SK-N-SH treated with all-trans-retinoic acid at 6 μM for 48 hours (cell line): ENCODE measurements at regions not wholly inside any gene's neighbourhood (a gene's known extent, or its start where the extent isn't known, plus 50 kb on each side); places are given as distances from the start of the nearest gene placed in this dataset.

ENCODE experiments used
- ATAC-seq: fragments of 200-7000 bp; cut with Tn5 transposase; 3 replicates; pipeline ENCODE4 v1.9.1; 2020; ENCODE audit warnings: mild to moderate bottlenecking, moderate library complexity
- BACH2 ChIP-seq: fragments of 250-450 bp; sonication (Bioruptor Pico); IDR thresholded peaks from 2 replicates; pipeline ENCODE4 v1.9.0; 2021; ENCODE audit warnings: mild to moderate bottlenecking, borderline replicate concordance
- CSDC2 ChIP-seq: fragments of 250-450 bp; sonication (Bioruptor Pico); IDR thresholded peaks from 2 replicates; pipeline ENCODE4 v1.5.0; 2020; ENCODE audit warnings: mild to moderate bottlenecking, moderate library complexity
- ESRRG ChIP-seq: fragments of 250-450 bp; sonication (Bioruptor Pico); IDR thresholded peaks from 2 replicates; pipeline ENCODE4 v1.6.1; 2021; ENCODE audit warnings: mild to moderate bottlenecking
- GLIS3 ChIP-seq: fragments of 250-450 bp; sonication (Bioruptor Pico); IDR thresholded peaks from 2 replicates; pipeline ENCODE4 v1.5.0; 2020; ENCODE audit warnings: mild to moderate bottlenecking, moderate library complexity
- OSR1 ChIP-seq: fragments of 250-450 bp; sonication (Bioruptor Pico); IDR thresholded peaks from 2 replicates; pipeline ENCODE4 v1.8.0; 2022; ENCODE audit warnings: moderate library complexity, mild to moderate bottlenecking, inconsistent platforms
- PATZ1 ChIP-seq: fragments of 250-450 bp; sonication (Bioruptor Pico); IDR thresholded peaks from 2 replicates; pipeline ENCODE4 v1.8.0; 2020; ENCODE audit warnings: mild to moderate bottlenecking, moderate library complexity, borderline replicate concordance
- SNAI2 ChIP-seq: fragments of 250-450 bp; sonication (Bioruptor Pico); IDR thresholded peaks from 2 replicates; pipeline ENCODE4 v1.5.0; 2020; ENCODE audit warnings: mild to moderate bottlenecking, moderate library complexity
- TSHZ2 ChIP-seq: fragments of 250-450 bp; sonication (Bioruptor Pico); IDR thresholded peaks from 2 replicates; pipeline ENCODE4 v1.5.0; 2020; ENCODE audit warnings: mild to moderate bottlenecking, moderate library complexity
- ZC3H10 ChIP-seq: fragments of 250-450 bp; sonication (Bioruptor Pico); IDR thresholded peaks from 2 replicates; pipeline ENCODE4 v1.5.1; 2021; ENCODE audit warnings: mild to moderate bottlenecking, moderate library complexity
- ZFP3 ChIP-seq: fragments of 250-450 bp; sonication (Bioruptor Pico); IDR thresholded peaks from 2 replicates; pipeline ENCODE4 v1.5.0; 2020; ENCODE audit warnings: mild to moderate bottlenecking, moderate library complexity
- ZFP30 ChIP-seq: fragments of 450-650 bp; formaldehyde crosslinking; IDR thresholded peaks from 2 replicates; pipeline ENCODE4 v1.5.0; 2022; ENCODE audit warnings: mild to moderate bottlenecking, moderate library complexity
- ZNF70 ChIP-seq: fragments of 450-650 bp; formaldehyde crosslinking; IDR thresholded peaks from 2 replicates; pipeline ENCODE4 v1.5.0; 2020; ENCODE audit warnings: mild to moderate bottlenecking, moderate library complexity
- ZNF8 ChIP-seq: fragments of 450-650 bp; formaldehyde crosslinking; IDR thresholded peaks from 2 replicates; pipeline ENCODE4 v1.5.0; 2020; ENCODE audit warnings: mild to moderate bottlenecking, moderate library complexity
- TF ChIP-seq, protein P1 (sequence below): fragments of 250-450 bp; sonication (Bioruptor Pico); IDR thresholded peaks from 2 replicates; pipeline ENCODE4 v1.5.1; 2020; ENCODE audit warnings: low read depth, mild to moderate bottlenecking, moderate library complexity
- TF ChIP-seq, protein P2 (sequence below): fragments of 250-450 bp; sonication (Bioruptor Pico); IDR thresholded peaks from 2 replicates; pipeline ENCODE4 v1.8.0; 2021; ENCODE audit warnings: low read depth, mild to moderate bottlenecking, moderate library complexity, borderline replicate concordance

DNA sequence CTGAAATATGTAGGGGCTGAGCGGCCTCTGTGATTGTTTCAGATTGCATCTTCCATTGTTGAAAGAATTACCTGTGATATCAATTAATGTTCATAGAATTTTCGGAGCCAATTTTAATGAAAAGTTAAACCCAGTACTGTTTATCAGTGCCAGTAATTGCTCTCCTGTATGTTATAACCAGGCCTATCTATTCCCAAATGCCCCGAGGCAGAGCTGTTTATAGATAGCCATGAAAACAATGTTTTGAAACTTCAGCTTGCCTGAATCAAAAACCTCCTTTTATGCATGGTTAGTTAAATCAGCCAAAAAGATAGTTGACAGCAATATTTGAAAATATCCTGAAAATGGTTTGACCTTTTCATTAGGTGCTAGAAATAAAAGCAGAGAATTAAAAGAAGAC, 50.1 kb upstream of the HDAC9 start:
- ATAC-seq = no peak
- TF ChIP-seq TSHZ2 (CRISPR knock-in tag) (no peak), ZFP30 (CRISPR knock-in tag) (no peak), ZNF70 (no peak), CSDC2 (no peak), ZFP3 (no peak), GLIS3 (CRISPR knock-in tag) (no peak), SNAI2 (CRISPR knock-in tag) (no peak), OSR1 (CRISPR knock-in tag) (no peak), ESRRG (CRISPR knock-in tag) (no peak), BACH2 (CRISPR knock-in tag) (no peak), ZC3H10 (CRISPR knock-in tag) (no peak), PATZ1 (no peak), ZNF8 (no peak)
- TF ChIP-seq, protein P1, sequence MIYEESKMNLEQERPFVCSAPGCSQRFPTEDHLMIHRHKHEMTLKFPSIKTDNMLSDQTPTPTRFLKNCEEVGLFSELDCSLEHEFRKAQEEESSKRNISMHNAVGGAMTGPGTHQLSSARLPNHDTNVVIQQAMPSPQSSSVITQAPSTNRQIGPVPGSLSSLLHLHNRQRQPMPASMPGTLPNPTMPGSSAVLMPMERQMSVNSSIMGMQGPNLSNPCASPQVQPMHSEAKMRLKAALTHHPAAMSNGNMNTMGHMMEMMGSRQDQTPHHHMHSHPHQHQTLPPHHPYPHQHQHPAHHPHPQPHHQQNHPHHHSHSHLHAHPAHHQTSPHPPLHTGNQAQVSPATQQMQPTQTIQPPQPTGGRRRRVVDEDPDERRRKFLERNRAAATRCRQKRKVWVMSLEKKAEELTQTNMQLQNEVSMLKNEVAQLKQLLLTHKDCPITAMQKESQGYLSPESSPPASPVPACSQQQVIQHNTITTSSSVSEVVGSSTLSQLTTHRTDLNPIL (CRISPR knock-in tag) = no peak
- TF ChIP-seq, protein P2, sequence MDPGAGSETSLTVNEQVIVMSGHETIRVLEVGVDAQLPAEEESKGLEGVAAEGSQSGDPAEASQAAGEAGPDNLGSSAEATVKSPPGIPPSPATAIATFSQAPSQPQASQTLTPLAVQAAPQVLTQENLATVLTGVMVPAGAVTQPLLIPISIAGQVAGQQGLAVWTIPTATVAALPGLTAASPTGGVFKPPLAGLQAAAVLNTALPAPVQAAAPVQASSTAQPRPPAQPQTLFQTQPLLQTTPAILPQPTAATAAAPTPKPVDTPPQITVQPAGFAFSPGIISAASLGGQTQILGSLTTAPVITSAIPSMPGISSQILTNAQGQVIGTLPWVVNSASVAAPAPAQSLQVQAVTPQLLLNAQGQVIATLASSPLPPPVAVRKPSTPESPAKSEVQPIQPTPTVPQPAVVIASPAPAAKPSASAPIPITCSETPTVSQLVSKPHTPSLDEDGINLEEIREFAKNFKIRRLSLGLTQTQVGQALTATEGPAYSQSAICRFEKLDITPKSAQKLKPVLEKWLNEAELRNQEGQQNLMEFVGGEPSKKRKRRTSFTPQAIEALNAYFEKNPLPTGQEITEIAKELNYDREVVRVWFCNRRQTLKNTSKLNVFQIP (CRISPR knock-in tag) = no peak
